NCI-H524 treated with DMSO at 0.1 percent for 48 hours (cell line): ENCODE measurements at regions not wholly inside any gene's neighbourhood (a gene's known extent, or its start where the extent isn't known, plus 50 kb on each side); places are given as distances from the start of the nearest gene placed in this dataset.
A peak's percentile ranks its signal among the peaks of the same experiment; 100 is the strongest.
"Not testable (repeated sequence)": the region's sequence is repeated elsewhere in the genome, so short reads cannot be mapped to it uniquely, and the experiment has no call there.

ENCODE experiments used
- DNase-seq: peaks from one replicate; lab custom pipeline; 2025; lab: John Stamatoyannopoulos, UW

GRCh38 chr14:88929656-88930436 lies 105.4 kb downstream of the TTC8 start:
- DNase-seq, result no peak

- no peak for DNase-seq
Measured at GRCh38 chr14:88931321-88932110, 107.1 kb downstream of the TTC8 start.

DNA sequence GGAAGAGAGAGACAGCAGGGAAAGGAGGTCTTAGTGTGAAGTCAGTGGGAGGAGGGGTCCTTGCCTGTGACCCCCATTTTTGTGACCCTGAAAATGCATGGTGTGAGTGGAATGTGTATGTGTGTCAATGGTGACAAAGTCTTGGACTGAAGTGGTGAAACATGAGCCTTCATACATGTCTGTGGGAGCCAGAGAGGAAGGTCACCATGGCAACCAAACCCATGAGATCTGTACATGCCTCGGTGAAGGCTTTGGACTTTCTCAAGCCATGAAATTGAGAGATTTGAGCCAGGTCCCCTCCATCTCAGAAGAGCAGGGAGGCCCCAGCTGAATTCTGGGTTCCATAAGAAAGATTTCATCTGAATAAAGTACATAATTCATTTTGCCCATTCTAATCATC lies 108.7 kb downstream of the TTC8 start:
- no peak for DNase-seq

DNA sequence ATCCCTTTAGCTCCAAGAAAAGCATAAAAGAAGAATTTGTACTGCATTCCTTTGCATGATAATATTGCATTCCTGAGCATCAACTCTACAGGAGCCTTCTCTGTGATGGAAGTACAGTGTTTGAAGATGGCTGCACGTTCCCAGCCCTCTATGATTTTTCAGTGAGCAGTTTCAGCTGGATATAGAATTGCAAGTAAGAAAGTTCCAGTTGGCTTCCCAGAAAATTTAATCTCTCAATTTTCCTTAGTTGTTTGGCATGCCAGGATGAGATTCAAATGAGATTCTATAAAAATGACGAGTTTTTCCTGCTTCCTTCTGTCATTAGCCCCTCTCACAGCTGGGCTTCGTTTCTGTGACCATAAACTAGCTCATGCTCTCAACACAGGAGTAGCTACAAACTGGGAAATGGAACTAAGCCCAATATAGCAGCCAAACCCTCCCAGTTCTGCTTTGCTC lies 109.9 kb downstream of the TTC8 start:
- no peak for DNase-seq

DNA sequence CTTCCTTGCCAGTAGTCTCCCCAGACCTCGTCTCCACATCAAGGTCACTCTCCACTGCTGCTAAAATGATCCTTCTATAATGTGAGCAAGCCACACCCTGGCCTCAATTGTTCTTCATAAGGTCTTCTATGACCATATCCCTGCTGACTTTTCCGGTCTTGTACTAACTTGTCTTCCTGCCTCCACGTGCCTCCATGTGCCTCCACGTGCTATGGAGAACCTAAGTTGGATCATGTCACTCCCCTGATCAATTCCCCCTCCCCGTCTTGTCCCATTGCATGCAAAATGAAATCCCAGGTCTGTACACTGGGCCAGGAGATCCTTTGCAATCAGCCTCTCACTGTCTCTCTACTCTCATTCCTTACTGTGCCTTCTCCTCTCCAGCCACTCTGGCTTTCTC lies 110.6 kb downstream of the TTC8 start:
- DNase-seq, result no peak

DNA sequence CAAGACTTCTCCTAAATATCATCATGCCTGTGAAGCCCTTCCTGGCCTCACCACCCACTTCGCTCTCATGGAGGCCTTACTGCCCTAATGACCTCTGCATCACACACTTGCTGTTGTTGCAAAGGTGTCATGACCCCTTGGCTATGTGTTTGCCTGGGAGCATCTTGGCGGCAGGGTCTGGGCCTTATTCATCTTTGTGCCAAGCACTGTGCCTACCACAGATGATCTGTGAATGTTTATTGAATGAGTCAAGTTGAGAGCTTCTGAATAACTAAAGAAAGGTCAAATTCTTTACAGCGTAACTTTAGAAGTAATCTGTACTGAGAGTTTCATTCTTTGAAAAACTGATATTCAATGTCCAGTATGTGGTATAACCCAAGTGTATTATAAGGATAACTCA lies 113.3 kb downstream of the TTC8 start:
- DNase-seq, result no peak

DNA sequence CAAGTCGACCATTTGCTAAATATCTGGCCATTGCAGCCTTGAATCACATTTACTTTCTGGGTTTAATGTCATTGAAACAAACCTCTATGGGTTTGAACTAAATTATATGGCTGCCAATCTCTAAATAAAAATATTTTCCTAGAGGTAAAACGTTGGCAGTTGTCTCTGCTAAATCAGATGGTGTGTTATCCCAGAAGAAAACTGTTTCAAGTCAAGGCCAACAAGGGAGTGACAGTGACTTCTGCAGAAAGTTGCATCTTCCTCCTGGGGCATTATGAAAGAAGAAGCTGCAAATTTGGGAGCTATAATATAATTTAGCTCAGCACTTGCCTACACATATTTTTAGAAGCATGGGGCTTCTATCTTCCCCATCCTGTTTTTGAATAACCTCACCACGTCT lies 116.2 kb downstream of the TTC8 start:
- DNase-seq, result no peak

DNA sequence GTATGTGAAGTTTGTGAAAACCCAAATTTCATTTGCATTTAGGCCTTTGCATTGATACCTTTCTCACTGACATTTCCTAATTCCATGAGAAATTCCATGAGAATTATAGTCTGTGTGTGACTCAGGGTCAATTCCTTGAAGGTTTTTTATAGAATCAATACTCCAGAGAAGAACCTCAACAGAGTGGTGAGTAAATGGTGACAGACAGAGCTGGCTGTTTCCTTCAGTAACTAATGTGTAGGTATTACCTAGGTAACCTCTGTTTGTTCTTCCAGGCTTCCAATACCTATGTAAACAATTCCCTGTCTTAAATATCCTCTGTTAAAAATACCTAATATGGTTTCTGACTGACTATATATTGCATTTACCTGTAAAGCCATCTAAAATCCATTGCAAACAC lies 117.0 kb downstream of the TTC8 start:
- no peak for DNase-seq

GRCh38 chr14:88947646-88948598 lies 123.5 kb downstream of the TTC8 start:
- no peak for DNase-seq

DNA sequence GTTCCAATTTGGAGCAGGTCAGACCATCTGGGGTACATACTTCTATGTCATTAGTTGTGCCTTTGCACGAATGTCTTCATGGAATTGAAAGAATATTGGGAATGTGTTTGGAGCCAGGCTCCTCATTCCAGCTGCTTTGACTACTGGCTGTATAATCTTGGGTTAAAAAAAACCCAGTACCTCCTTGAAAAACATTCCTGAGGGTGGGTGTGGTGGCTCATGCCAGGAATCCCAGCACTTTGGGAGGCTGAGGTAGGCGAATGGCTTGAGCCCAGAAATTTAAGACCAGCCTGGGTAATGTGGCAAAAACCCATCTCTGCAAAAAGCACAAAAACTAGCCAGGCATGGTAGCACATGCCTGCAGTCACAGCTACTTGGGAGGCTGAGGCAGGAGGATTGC lies 125.6 kb downstream of the TTC8 start:
- DNase-seq, result no peak

DNA sequence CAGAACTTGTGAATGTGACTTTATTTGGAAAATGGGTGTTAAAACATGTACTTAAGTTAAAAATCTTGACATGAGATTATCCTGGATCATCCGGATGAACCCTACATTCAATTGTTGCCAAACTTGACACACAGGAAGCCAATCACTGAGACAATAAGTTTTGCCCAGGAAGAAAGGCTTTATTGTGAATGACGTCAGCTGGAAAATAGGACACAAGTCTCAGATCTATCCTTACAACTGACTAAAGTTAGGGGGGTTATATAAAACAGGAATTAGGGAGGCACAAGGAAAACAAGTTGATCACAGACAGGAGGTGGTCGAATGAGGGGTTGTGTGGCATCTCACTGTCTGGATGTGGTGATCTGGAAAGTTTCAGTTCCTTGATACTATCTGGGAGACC lies 126.9 kb downstream of the TTC8 start:
- DNase-seq, result no peak

DNA sequence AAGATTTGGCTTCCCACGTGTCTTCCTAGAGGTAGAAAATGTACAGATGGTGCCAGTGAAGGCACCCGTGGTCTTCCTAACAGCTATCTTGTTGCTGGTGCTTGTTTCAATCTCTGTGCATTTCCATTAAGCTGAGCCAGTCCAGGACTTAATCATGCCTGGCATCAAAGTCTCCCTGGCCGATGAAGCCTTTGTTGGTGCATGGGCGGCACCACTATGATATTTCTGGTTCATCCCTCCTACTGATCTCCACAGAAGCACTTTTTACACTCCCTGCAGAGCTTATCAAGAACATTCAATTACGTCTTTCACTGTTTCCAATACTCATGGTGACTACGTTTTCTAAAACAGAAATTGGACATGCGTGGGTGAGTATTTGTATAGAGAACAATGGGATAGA lies 128.4 kb downstream of the TTC8 start:
- no peak for DNase-seq

DNA sequence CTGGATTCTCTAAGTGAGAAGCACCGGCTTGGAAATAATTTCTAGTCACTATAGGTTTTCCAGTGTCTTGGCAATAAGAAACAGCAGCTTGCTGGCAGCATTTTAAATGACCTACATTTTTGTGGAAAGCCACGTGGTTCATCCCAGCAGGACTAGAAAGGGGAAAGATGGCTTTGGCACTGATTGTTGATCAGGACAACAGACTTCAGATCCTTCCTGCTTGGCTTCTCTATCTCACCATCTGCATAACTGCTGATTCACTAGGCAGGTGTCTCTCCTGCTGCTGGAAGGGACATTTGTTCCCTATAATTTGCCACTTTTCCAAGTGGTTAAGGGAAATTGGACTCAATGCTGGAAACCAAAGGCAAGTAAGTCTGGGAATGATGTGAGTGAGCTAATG lies 131.0 kb downstream of the TTC8 start:
- DNase-seq, result no peak

- no peak for DNase-seq
Measured at GRCh38 chr14:88960496-88960895, 136.0 kb downstream of the TTC8 start.

GRCh38 chr14:88961214-88961613 lies 136.8 kb downstream of the TTC8 start:
- no peak for DNase-seq

DNA sequence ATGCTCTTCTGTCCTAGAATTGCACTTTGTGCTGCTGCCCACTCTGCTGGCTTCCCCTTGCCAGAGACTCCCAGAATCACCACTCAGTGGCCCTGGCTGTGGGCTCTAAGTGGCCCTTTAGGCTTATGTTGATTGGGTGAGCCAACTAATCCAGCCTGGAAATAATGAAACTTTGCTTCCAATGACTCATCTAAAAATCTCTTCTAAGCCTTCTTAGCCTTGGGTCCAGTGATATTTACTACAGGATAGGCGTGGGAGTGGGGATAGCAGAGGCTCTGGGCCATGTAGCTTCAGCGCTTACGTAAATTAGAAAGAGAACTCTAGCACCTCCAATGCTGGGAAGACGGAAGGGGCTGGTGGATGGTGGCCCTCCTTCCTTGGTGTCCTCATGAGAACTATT lies 137.9 kb downstream of the TTC8 start:
- no peak for DNase-seq

DNA sequence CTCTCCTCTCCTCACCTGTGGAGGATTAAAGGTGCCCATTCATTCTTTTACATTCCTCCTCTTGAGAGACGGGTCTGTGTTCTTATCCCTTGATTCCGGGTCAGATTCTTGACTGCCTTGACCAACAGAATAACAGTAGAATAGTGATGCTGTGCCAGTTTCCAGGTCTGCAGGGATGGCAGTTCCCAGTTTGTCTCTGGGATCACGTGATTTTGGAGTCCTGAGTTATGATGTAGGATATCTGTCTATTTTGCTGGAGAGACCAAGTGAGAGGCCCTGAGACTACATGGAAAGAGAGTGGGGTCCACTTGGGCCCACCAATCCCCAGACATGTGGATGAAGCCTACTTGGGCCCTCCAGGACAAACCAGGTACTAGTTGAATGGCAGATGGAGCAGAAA lies 142.8 kb downstream of the TTC8 start:
- DNase-seq, result no peak

GRCh38 chr14:88975043-88975830 lies 150.8 kb downstream of the TTC8 start:
- no peak for DNase-seq

- DNase-seq, result peak; percentile 45
Measured at GRCh38 chr14:88975926-88976325, 151.5 kb downstream of the TTC8 start.

GRCh38 chr14:88980907-88981306 lies 156.5 kb downstream of the TTC8 start:
- DNase-seq, result not testable (repeated sequence)

GRCh38 chr14:88981948-88982347 lies 157.5 kb downstream of the TTC8 start:
- DNase-seq, result no peak
